ENCODE measurements at regions not wholly inside any gene's neighbourhood (a gene's known extent, or its start where the extent isn't known, plus 50 kb on each side); places are given as distances from the start of the nearest gene placed in this dataset.

GRCh38 chr14:86423214-86423613, 893.3 kb downstream of the FLRT2 start:
- TF ChIP-seq CTCF (IDR thresholded peaks at IDR 0.05), result no peak
- no peak for TF ChIP-seq POLR2AphosphoS5 (IDR thresholded peaks at IDR 0.05; ENCODE audit: low read depth, low read length)
- no peak for TF ChIP-seq REST (IDR thresholded peaks at IDR 0.05; ENCODE audit: insufficient read depth in 1 of 2, low read depth in 2 of 2, low read length in 1 of 2)
- no peak for TF ChIP-seq SIN3A (IDR thresholded peaks at IDR 0.05; ENCODE audit: borderline replicate concordance, insufficient read depth, low read depth, low read length)

Data from Panc1 (cell line).